WTC11 (cell line): ENCODE measurements at regions not wholly inside any gene's neighbourhood (a gene's known extent, or its start where the extent isn't known, plus 50 kb on each side); places are given as distances from the start of the nearest gene placed in this dataset.

ENCODE experiments used
- ATAC-seq: fragments of 200-7000 bp; cut with Tn5 transposase; 2 replicates; pipeline ENCODE4 v1.10.0; 2021; ENCODE audit warnings: mild to moderate bottlenecking, moderate library complexity
- CTCF ChIA-PET: fragments of 300-600 bp; sonication (Branson Sonifier 250); formaldehyde crosslinking; loops from one replicate; lab custom pipeline; 2021; ENCODE audit warnings: antibody characterized with exemption; lab: Charles Lee
- POLR2A ChIA-PET: fragments of 350-600 bp; sonication (Branson Sonifier 250); formaldehyde crosslinking; loops from one replicate; lab custom pipeline; 2021; ENCODE audit warnings: antibody characterized with exemption; lab: Charles Lee
- DNase-seq: peaks from one replicate; pipeline ENCODE4 v3.0.0; 2021; ENCODE audit warnings: low spot score
- H3K27ac Mint-ChIP-seq: 2 replicates; pipeline ENCODE4 v1.8.0; 2021; ENCODE audit warnings: mixed read lengths
- H3K27me3 Mint-ChIP-seq: 2 replicates; pipeline ENCODE4 v1.8.0; 2021; ENCODE audit warnings: low read depth, mild to moderate bottlenecking, moderate library complexity, mixed read lengths
- H3K36me3 Mint-ChIP-seq: 2 replicates; pipeline ENCODE4 v1.8.0; 2021; ENCODE audit warnings: mixed read lengths
- H3K4me1 Mint-ChIP-seq: 2 replicates; pipeline ENCODE4 v1.8.0; 2022; ENCODE audit warnings: mixed read lengths
- H3K4me3 Mint-ChIP-seq: 2 replicates; pipeline ENCODE4 v1.8.0; 2021; ENCODE audit warnings: mild to moderate bottlenecking, moderate library complexity, mixed read lengths
- H3K9me3 Mint-ChIP-seq: 2 replicates; pipeline ENCODE4 v1.8.0; 2021; ENCODE audit warnings: mixed read lengths
- AR ChIP-seq: fragments of 250-450 bp; sonication (Bioruptor Pico); IDR thresholded peaks from 2 replicates; pipeline ENCODE4 v1.9.0; 2021; ENCODE audit warnings: mild to moderate bottlenecking
- ATF1 ChIP-seq: sonication (generic); formaldehyde crosslinking; IDR thresholded peaks from 2 replicates; pipeline ENCODE4 v1.8.1; 2023; ENCODE audit warnings: mild to moderate bottlenecking, moderate library complexity, missing genetic modification reagents
- CDX4 ChIP-seq: fragments of 250-450 bp; sonication (Bioruptor Pico); IDR thresholded peaks from 2 replicates; pipeline ENCODE4 v1.9.0; 2021; ENCODE audit warnings: moderate library complexity, mild to moderate bottlenecking, inconsistent platforms, borderline replicate concordance
- CTCF ChIP-seq: fragments of 200-600 bp; IDR thresholded peaks from 2 replicates; pipeline ENCODE4 v1.8.0; 2022; ENCODE audit warnings: antibody characterized with exemption
- E2F4 ChIP-seq: sonication (generic); formaldehyde crosslinking; IDR thresholded peaks from 2 replicates; pipeline ENCODE4 v1.8.1; 2022; ENCODE audit warnings: low read depth, mild to moderate bottlenecking, moderate library complexity, missing genetic modification reagents, borderline replicate concordance
- GABPB1 ChIP-seq: sonication (generic); formaldehyde crosslinking; IDR thresholded peaks from 2 replicates; pipeline ENCODE4 v1.8.1; 2023; ENCODE audit warnings: mild to moderate bottlenecking, missing genetic modification reagents
- IRF1 ChIP-seq: sonication (generic); formaldehyde crosslinking; IDR thresholded peaks from 2 replicates; pipeline ENCODE4 v1.8.0; 2023; ENCODE audit warnings: missing genetic modification reagents
- JAZF1 ChIP-seq: fragments of 250-450 bp; sonication (Bioruptor Pico); IDR thresholded peaks from 2 replicates; pipeline ENCODE4 v1.9.0; 2021; ENCODE audit warnings: moderate library complexity, mild to moderate bottlenecking, inconsistent platforms
- MXD4 ChIP-seq: fragments of 250-450 bp; sonication (Bioruptor Pico); IDR thresholded peaks from 2 replicates; pipeline ENCODE4 v1.8.0; 2021; ENCODE audit warnings: mild to moderate bottlenecking, moderate library complexity, borderline replicate concordance
- NFATC4 ChIP-seq: fragments of 250-450 bp; sonication (Bioruptor Pico); IDR thresholded peaks from 2 replicates; pipeline ENCODE4 v1.9.0; 2021; ENCODE audit warnings: mild to moderate bottlenecking
- NFYB ChIP-seq: sonication (generic); formaldehyde crosslinking; conservative IDR thresholded peaks from 2 replicates; pipeline ENCODE4 v1.8.0; 2022; ENCODE audit warnings: low read depth, missing genetic modification reagents
- PRDM15 ChIP-seq: sonication (generic); formaldehyde crosslinking; IDR thresholded peaks from 2 replicates; pipeline ENCODE4 v1.8.0; 2022; ENCODE audit warnings: missing genetic modification reagents
- SMAD4 ChIP-seq: sonication (generic); formaldehyde crosslinking; IDR thresholded peaks from 2 replicates; pipeline ENCODE4 v1.8.0; 2022; ENCODE audit warnings: mild to moderate bottlenecking, missing genetic modification reagents
- SOX15 ChIP-seq: fragments of 250-450 bp; sonication (Bioruptor Pico); IDR thresholded peaks from 2 replicates; pipeline ENCODE4 v1.9.0; 2021; ENCODE audit warnings: mild to moderate bottlenecking
- TEAD1 ChIP-seq: sonication (generic); formaldehyde crosslinking; IDR thresholded peaks from 2 replicates; pipeline ENCODE4 v1.8.0; 2022; ENCODE audit warnings: mild to moderate bottlenecking, missing genetic modification reagents
- ZNF263 ChIP-seq: sonication (generic); formaldehyde crosslinking; IDR thresholded peaks from 2 replicates; pipeline ENCODE4 v1.8.1; 2022; ENCODE audit warnings: low read depth, mild to moderate bottlenecking, moderate library complexity, missing genetic modification reagents
- ZNF281 ChIP-seq: sonication (generic); formaldehyde crosslinking; IDR thresholded peaks from 2 replicates; pipeline ENCODE4 v1.8.0; 2023; ENCODE audit warnings: mild to moderate bottlenecking, missing genetic modification reagents
- ZNF396 ChIP-seq: fragments of 250-450 bp; sonication (Bioruptor Pico); IDR thresholded peaks from 2 replicates; pipeline ENCODE4 v1.8.0; 2021; ENCODE audit warnings: mild to moderate bottlenecking, moderate library complexity, borderline replicate concordance
- ZNF425 ChIP-seq: fragments of 250-450 bp; sonication (Bioruptor Pico); conservative IDR thresholded peaks from 2 replicates; pipeline ENCODE4 v1.9.0; 2021; ENCODE audit warnings: mild to moderate bottlenecking

GRCh38 chr1:106498238-106498637 is 558.2 kb upstream of the PRMT6 start:
- ATAC-seq (no peak), DNase-seq (no peak)
- Mint-ChIP-seq H3K9me3 (no peaks in the 10 kb centered on the region), H3K4me1 (peaks cover 8% of the 10 kb centered on the region), H3K27ac (no peak overlapping the region), H3K36me3 (no peaks in the 10 kb centered on the region), H3K27me3 (no peaks in the 10 kb centered on the region), H3K4me3 (no peak overlapping the region)
- TF ChIP-seq AR (CRISPR knock-in tag): no peak
- TF ChIP-seq ZNF425 (CRISPR knock-in tag): no peak
- TF ChIP-seq SOX15 (CRISPR knock-in tag): no peak
- no peak for TF ChIP-seq GABPB1
- no peak for TF ChIP-seq E2F4 (CRISPR knock-in tag)
- TF ChIP-seq CDX4: no peak
- TF ChIP-seq ATF1 (CRISPR knock-in tag): no peak
- no peak for TF ChIP-seq CTCF
- no peak for TF ChIP-seq JAZF1 (CRISPR knock-in tag)
- no peak for TF ChIP-seq SMAD4 (CRISPR knock-in tag)
- TF ChIP-seq TEAD1 (CRISPR knock-in tag): no peak
- TF ChIP-seq ZNF281 (CRISPR knock-in tag): no peak
- TF ChIP-seq NFATC4 (CRISPR knock-in tag): no peak
- no peak for TF ChIP-seq IRF1 (CRISPR knock-in tag)
- no peak for TF ChIP-seq ZNF396
- TF ChIP-seq PRDM15: no peak
- no peak for TF ChIP-seq NFYB (CRISPR knock-in tag)
- no peak for TF ChIP-seq MXD4
- no peak for TF ChIP-seq ZNF263 (CRISPR knock-in tag)
- ChIA-PET CTCF (no interaction called here), POLR2A (no interaction called here)
